Common myeloid progenitor, CD34-positive (primary cell): ENCODE measurements at regions not wholly inside any gene's neighbourhood (a gene's known extent, or its start where the extent isn't known, plus 50 kb on each side); places are given as distances from the start of the nearest gene placed in this dataset.

Experiments
- CTCF ChIA-PET: fragments of 350-600 bp; sonication (Branson Sonifier 250); formaldehyde crosslinking; loops from one replicate; lab custom pipeline; 2021; ENCODE audit warnings: antibody characterized with exemption; lab: Charles Lee
- POLR2A ChIA-PET: fragments of 350-600 bp; sonication (Branson Sonifier 250); formaldehyde crosslinking; loops from one replicate; lab custom pipeline; 2021; ENCODE audit warnings: antibody characterized with exemption; lab: Charles Lee
- DNase-seq, 3 donors: peaks; one replicate each; pipeline versions ENCODE4 v3.0.0 to v3.0.0-alpha.2; 2013
- H3K27ac ChIP-seq, 2 experiments: 1 replicate in 1 of 2; 2 replicates in 1 of 2; pipeline ENCODE4 v1.7.0; 2013; ENCODE audit warnings: inconsistent platforms in 2 of 2, low read length in 2 of 2, mild to moderate bottlenecking in 2 of 2, low read depth in 1 of 2, moderate library complexity in 1 of 2; ENCODE audit not compliant: severe bottlenecking in 2 of 2, insufficient read depth in 1 of 2, poor library complexity in 1 of 2
- H3K27me3 ChIP-seq, 5 experiments: replicated peaks in 2 of 5; 1 replicate in 3 of 5; 2 replicates in 2 of 5; pipeline versions ENCODE4 v1.6.1 to v1.7.0; 2013; ENCODE audit warnings: low read length in 4 of 5, mild to moderate bottlenecking in 2 of 5, moderate library complexity in 2 of 5, inconsistent platforms in 1 of 5; ENCODE audit not compliant: insufficient read depth in 5 of 5, control insufficient read depth in 4 of 5
- H3K36me3 ChIP-seq, 4 experiments: 1 replicate in 2 of 4; 2 replicates in 2 of 4; pipeline versions ENCODE4 v1.6.1 to v1.7.0; 2013; ENCODE audit warnings: low read length in 3 of 4, control low read depth in 1 of 4, mild to moderate bottlenecking in 1 of 4; ENCODE audit not compliant: control insufficient read depth in 4 of 4, insufficient read depth in 4 of 4
- H3K4me1 ChIP-seq, 4 experiments: 1 replicate in 3 of 4; 2 replicates in 1 of 4; pipeline versions ENCODE4 v1.6.1 to v1.7.1; 2013; ENCODE audit warnings: low read length in 3 of 4, mild to moderate bottlenecking in 3 of 4, control low read depth in 1 of 4, inconsistent platforms in 1 of 4, moderate library complexity in 1 of 4; ENCODE audit not compliant: control insufficient read depth in 4 of 4, insufficient read depth in 4 of 4; ENCODE audit errors: control extremely low read depth in 1 of 4
- H3K4me3 ChIP-seq, 7 experiments: 1 replicate in 4 of 7; 2 replicates in 3 of 7; pipeline versions ENCODE4 v1.5.1 to v1.7.0; 2013; ENCODE audit warnings: mild to moderate bottlenecking in 7 of 7, low read length in 6 of 7, moderate library complexity in 6 of 7, inconsistent platforms in 2 of 7, low read depth in 2 of 7, control low read depth in 1 of 7; ENCODE audit not compliant: insufficient read depth in 4 of 7, control insufficient read depth in 1 of 7; ENCODE audit errors: extremely low read depth in 1 of 7
- H3K9me3 ChIP-seq, 5 experiments: 1 replicate in 4 of 5; 2 replicates in 1 of 5; pipeline versions ENCODE4 v1.6.1 to v1.7.1; 2013; ENCODE audit warnings: low read length in 4 of 5, mild to moderate bottlenecking in 2 of 5, inconsistent platforms in 1 of 5, low read depth in 1 of 5, moderate library complexity in 1 of 5; ENCODE audit not compliant: control insufficient read depth in 4 of 5, insufficient read depth in 2 of 5; ENCODE audit errors: control extremely low read depth in 1 of 5
- WGBS: methylation state at CpG from one replicate; pipeline ENCODE4 v1.1.5; 2013; ENCODE audit not compliant: insufficient coverage; 5-methylcytosine and 5-hydroxymethylcytosine counted together

DNA sequence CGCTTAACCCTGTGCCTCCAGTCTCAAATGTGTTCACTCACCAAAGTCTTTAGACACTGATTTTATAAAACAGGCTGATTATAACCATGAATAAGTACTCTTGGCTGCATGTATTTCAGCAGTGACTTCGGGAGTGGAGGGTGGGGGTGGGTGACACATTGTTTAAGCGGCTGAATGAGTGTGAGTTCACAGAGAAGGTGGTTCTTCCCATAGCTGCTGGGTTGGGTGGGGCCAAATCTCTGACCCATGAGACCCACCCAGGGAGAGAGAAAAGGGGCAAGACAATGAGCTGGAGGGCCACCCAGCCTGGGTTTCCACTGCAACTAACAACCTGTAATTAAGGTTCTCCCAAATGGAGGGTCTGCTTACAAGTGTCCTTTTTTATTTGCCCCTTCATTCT lies 96.4 kb downstream of the SYNE3 start:
- Histone ChIP-seq H3K4me3 (no peak overlapping the region), H3K36me3 (peaks cover 5 to 73% (median 28%) of the 10 kb centered on the region in 4 experiments), H3K9me3 (peaks cover 0 to 6% (median 3%) of the 10 kb centered on the region in 5 experiments), H3K4me1 (no peaks in the 10 kb centered on the region), H3K27me3 (no peaks in the 10 kb centered on the region), H3K27ac (no peak overlapping the region)
- DNase-seq = no peak
- ChIA-PET CTCF (no interaction called here), POLR2A (no interaction called here)
- no CpG with 5 or more reads among the region's 3 CpGs for WGBS

DNA sequence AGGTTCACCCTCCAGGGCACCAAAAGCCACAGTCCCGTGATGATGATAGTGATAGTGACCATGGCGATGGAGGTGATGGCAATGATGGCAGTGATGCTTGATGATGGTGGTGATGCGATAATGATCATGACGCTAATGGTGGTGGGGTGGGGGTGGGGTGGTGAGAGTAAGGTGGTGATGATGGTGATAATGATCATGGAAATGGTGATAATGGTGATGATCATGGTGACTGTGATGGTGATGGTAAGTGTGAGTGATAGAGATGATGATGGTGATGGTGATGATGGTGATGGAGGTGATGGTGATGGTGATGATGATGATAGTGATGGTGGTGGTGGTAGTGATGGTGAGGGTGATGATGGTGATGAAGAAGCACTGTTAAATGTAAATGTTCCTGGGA lies 96.9 kb downstream of the SYNE3 start:
- DNase-seq = no peak
- peaks cover 5 to 72% (median 28%) of the 10 kb centered on the region in 4 experiments for H3K36me3 ChIP-seq

DNA sequence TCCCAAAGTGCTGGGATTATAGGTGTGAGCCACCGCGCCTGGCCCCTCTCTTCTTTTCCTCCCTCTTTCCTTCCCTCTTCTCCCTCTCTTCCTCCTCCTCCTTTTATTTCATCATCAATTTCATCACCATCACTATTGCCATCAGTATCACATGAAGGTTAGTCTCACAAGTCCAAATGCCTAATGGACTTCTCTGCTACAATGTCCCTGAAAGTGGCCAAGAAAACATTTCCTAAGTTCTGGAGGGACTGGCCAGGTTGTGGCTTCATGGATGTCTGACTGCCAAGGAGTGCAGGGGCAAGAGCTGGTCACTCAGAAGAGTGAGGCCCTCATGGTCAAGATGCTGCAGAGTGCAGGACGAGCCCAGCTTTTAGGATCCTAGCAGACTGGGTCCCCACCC lies 97.6 kb downstream of the SYNE3 start:
- CTCF ChIA-PET = no interaction called here
- Histone ChIP-seq H3K27ac (no peak overlapping the region), H3K4me1 (no peaks in the 10 kb centered on the region), H3K36me3 (peaks cover 5 to 65% (median 31%) of the 10 kb centered on the region in 4 experiments), H3K9me3 (peaks cover 0 to 6% (median 3%) of the 10 kb centered on the region in 5 experiments), H3K4me3 (no peak overlapping the region), H3K27me3 (no peaks in the 10 kb centered on the region)
- 96% methylated on average over 3 of the region's 3 CpGs for WGBS
- DNase-seq = no peak
- POLR2A ChIA-PET = no interaction called here

More for the DNA sequence above, 96.9 kb downstream of the SYNE3 start:
- Histone ChIP-seq H3K4me1 (no peaks in the 10 kb centered on the region), H3K27ac (no peak overlapping the region), H3K27me3 (no peaks in the 10 kb centered on the region), H3K4me3 (no peak overlapping the region), H3K9me3 (peaks cover 0 to 6% (median 3%) of the 10 kb centered on the region in 5 experiments)
- POLR2A ChIA-PET = no interaction called here
- CTCF ChIA-PET = no interaction called here
- 92% methylated on average over 4 of the region's 4 CpGs for WGBS

DNA sequence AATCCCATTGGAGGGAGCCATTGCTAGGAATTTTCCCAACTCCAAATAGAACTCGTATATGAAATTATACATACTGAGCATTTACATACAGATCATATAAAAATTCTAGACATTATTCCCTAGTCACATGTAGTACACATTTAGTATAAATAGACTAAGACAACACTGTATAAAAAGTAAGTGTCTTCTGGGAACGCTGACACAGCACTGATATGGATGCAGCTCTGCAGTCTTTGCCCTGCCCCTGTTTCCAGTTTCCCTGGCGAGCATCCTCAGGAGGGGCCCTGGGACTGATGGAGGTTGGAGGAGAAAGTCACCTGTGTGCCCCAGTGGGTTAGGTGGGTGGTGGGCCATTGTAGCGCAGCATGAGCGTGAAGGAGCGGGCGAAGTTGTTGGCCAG lies 97.8 kb upstream of the CLMN start:
- H3K27me3 ChIP-seq = no peaks in the 10 kb centered on the region
- WGBS = 98% methylated on average over 5 of the region's 7 CpGs
- peaks cover 0 to 6% (median 3%) of the 10 kb centered on the region in 5 experiments for H3K9me3 ChIP-seq
- peaks cover 5 to 57% (median 30%) of the 10 kb centered on the region in 4 experiments for H3K36me3 ChIP-seq
- no peak overlapping the region for H3K4me3 ChIP-seq
- ChIA-PET CTCF (no interaction called here), POLR2A (no interaction called here)
- no peaks in the 10 kb centered on the region for H3K4me1 ChIP-seq
- H3K27ac ChIP-seq = no peak overlapping the region
- DNase-seq = no peak

- peaks cover 3 to 42% (median 26%) of the 10 kb centered on the region in 4 experiments for H3K36me3 ChIP-seq
- no peak overlapping the region for H3K27ac ChIP-seq
- H3K27me3 ChIP-seq = no peaks in the 10 kb centered on the region
- no peaks in the 10 kb centered on the region for H3K4me1 ChIP-seq
- POLR2A ChIA-PET = no interaction called here
- 100% methylated on average over 4 of the region's 8 CpGs for WGBS
- H3K9me3 ChIP-seq = no peaks in the 10 kb centered on the region
- no peak for DNase-seq
- H3K4me3 ChIP-seq = no peak overlapping the region
- CTCF ChIA-PET = no interaction called here
These were observed 96.3 kb upstream of the CLMN start for GRCh38 chr14:95415993-95416392.

GRCh38 chr14:95413289-95414215 lies 93.8 kb upstream of the CLMN start:
- Histone ChIP-seq H3K4me1 (no peaks in the 10 kb centered on the region), H3K4me3 (no peak overlapping the region), H3K9me3 (no peaks in the 10 kb centered on the region), H3K27me3 (no peaks in the 10 kb centered on the region), H3K27ac (no peak overlapping the region), H3K36me3 (peaks cover 0 to 25% (median 17%) of the 10 kb centered on the region in 4 experiments)
- ChIA-PET CTCF (interaction anchor here (2.1 kb wide), 1 partner anchor 14 kb away, joined by 5 read pairs; no protein-coding TSS in a partner anchor), POLR2A (no interaction called here)
- 84% methylated on average over 10 of the region's 11 CpGs for WGBS
- DNase-seq = no peak

DNA sequence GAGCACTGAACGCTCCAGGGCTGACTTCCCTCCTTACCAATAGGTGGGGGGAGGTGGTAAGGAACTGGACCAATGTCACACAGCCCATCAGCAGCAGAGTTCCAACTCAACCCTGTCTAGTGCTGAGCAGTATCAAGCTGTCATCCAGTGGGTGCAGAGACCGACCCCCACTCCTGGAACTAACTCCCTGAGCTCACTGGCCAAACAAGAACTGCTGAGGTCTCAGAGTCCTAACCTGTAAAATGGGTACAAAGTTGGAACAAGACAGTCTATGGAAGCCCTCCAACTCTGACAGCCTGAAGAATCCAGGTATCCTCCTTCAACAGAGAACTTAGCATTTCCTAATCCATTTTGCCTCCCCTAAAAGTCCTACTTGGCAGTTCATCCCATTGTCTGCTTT lies 91.1 kb upstream of the CLMN start:
- DNase-seq = no peak
- Histone ChIP-seq H3K9me3 (no peaks in the 10 kb centered on the region), H3K4me3 (no peak overlapping the region), H3K27me3 (no peaks in the 10 kb centered on the region), H3K27ac (no peak overlapping the region), H3K4me1 (no peaks in the 10 kb centered on the region), H3K36me3 (peaks cover 0 to 9% (median 0%) of the 10 kb centered on the region in 4 experiments)
- WGBS = 60% methylated on average over 1 of the region's 2 CpGs
- ChIA-PET POLR2A (no interaction called here), CTCF (no interaction called here)
